Fibroblast of lung (primary cell): ENCODE measurements at regions not wholly inside any gene's neighbourhood (a gene's known extent, or its start where the extent isn't known, plus 50 kb on each side); places are given as distances from the start of the nearest gene placed in this dataset.

Source experiments
- DNase-seq, 2 donors: peaks; one replicate each; pipeline versions ENCODE4 v3.0.0 to v3.0.0-alpha.2; 2010; ENCODE audit warnings: low read depth in 2 of 2
- H2AFZ ChIP-seq: 2 replicates; pipeline ENCODE4 v1.5.1; 2012; ENCODE audit warnings: low read length, control low read depth, inconsistent platforms
- H3K27ac ChIP-seq: 2 replicates; pipeline ENCODE4 v1.5.1; 2011; ENCODE audit warnings: low read length, control low read depth; ENCODE audit not compliant: insufficient read depth
- H3K27me3 ChIP-seq: 2 replicates; pipeline ENCODE4 v1.5.1; 2011; ENCODE audit warnings: mild to moderate bottlenecking, low read length; ENCODE audit not compliant: control insufficient read depth, insufficient read depth
- H3K36me3 ChIP-seq: 2 replicates; pipeline ENCODE4 v1.5.1; 2011; ENCODE audit warnings: low read length; ENCODE audit not compliant: control insufficient read depth, insufficient read depth
- H3K4me1 ChIP-seq: 2 replicates; pipeline ENCODE4 v1.5.1; 2011; ENCODE audit warnings: low read length; ENCODE audit not compliant: control insufficient read depth, insufficient read depth; ENCODE audit errors: extremely low read depth
- H3K4me2 ChIP-seq: 2 replicates; pipeline ENCODE4 v1.5.1; 2011; ENCODE audit warnings: low read length, control low read depth; ENCODE audit not compliant: insufficient read depth; ENCODE audit errors: extremely low read depth
- H3K4me3 ChIP-seq, 4 experiments: fragments of 200-600 bp in 1 of 4; sonication (generic) in 1 of 4; replicated peaks in 1 of 4; 2 replicates each; pipeline ENCODE4 v1.5.1; 2011 to 2016; ENCODE audit warnings: low read length in 4 of 4, low read depth in 3 of 4, mild to moderate bottlenecking in 3 of 4, control low read depth in 2 of 4, inconsistent platforms in 1 of 4, mixed read lengths in 1 of 4; ENCODE audit not compliant: insufficient read depth in 1 of 4; ENCODE audit errors: control extremely low read depth in 1 of 4
- H3K79me2 ChIP-seq: 2 replicates; pipeline ENCODE4 v1.5.1; 2012; ENCODE audit warnings: mild to moderate bottlenecking, low read length, inconsistent platforms; ENCODE audit not compliant: control insufficient read depth, insufficient read depth
- H3K9ac ChIP-seq: 2 replicates; pipeline ENCODE4 v1.5.1; 2011; ENCODE audit warnings: mild to moderate bottlenecking, low read length, control low read depth; ENCODE audit not compliant: insufficient read depth
- H3K9me3 ChIP-seq: 2 replicates; pipeline ENCODE4 v1.5.1; 2012; ENCODE audit warnings: low read depth, low read length; ENCODE audit not compliant: control insufficient read depth, insufficient read depth
- H4K20me1 ChIP-seq: 2 replicates; pipeline ENCODE4 v1.5.1; 2011; ENCODE audit warnings: low read length; ENCODE audit not compliant: control insufficient read depth, insufficient read depth; ENCODE audit errors: extremely low read depth
- EZH2 ChIP-seq: IDR thresholded peaks from 2 replicates; pipeline ENCODE4 v1.5.1; 2012; ENCODE audit warnings: low read length, control low read depth, mild to moderate bottlenecking; ENCODE audit errors: missing control alignments
- TF ChIP-seq, protein P1 (sequence below), 2 donors: IDR thresholded peaks in 1 of 2; conservative IDR thresholded peaks in 1 of 2; 1 replicate in 1 of 2; 2 replicates in 1 of 2; pipeline ENCODE4 v1.5.1; 2011 to 2012; ENCODE audit warnings: low read length in 2 of 2, control low read depth in 1 of 2, inconsistent platforms in 1 of 2, low read depth in 1 of 2, mild to moderate bottlenecking in 1 of 2

DNA sequence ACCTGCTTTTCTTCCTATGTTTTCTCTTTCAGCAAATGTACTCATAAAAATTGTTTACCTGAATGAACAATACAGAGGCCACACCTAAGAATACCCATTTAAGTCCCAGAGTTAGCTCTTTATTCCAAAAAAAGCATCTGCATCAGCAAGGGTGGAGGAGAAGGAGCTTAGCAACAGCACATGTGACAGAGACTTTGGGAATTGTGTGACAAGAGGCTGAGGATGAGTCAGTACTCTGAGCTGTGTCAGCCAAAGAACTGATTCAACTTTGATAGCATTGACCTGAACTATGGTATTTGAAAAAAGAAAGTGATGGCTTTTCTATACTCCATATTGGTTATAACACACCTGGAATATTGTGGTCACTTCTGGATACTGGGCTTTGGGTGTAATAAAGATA, 162.7 kb downstream of the ZNF648 start:
- Histone ChIP-seq H3K79me2 (no peaks in the 10 kb centered on the region), H3K4me2 (no peak overlapping the region), H3K9me3 (no peaks in the 10 kb centered on the region), H3K4me3 (no peak overlapping the region), H3K36me3 (no peaks in the 10 kb centered on the region), H3K9ac (no peak overlapping the region), H3K27me3 (no peaks in the 10 kb centered on the region), H4K20me1 (no peaks in the 10 kb centered on the region), H2AFZ (no peak overlapping the region), H3K4me1 (no peaks in the 10 kb centered on the region), H3K27ac (no peak overlapping the region)
- DNase-seq: no peak
- no peak for TF ChIP-seq EZH2

DNA sequence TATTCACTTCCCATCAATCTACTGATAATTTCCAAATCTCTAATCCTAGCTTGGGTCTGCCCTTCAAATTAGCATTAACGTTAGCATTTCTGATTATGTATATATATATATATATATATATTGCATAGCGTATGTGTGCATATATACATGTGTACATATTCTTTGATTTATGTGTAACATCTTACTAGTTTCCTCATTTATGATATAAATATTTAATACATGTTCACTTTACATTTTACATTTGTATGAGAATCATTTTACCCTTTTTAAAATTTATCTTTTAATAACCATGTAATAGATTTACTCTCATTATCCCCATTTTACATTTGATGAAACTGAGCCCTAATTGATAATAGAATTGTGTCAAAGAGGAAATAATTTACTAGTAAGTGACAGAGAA, 164.7 kb downstream of the ZNF648 start:
- no peaks in the 10 kb centered on the region for H3K27me3 ChIP-seq
- H3K36me3 ChIP-seq: no peaks in the 10 kb centered on the region
- no peak overlapping the region for H3K4me3 ChIP-seq
- no peaks in the 10 kb centered on the region for H3K9me3 ChIP-seq
- no peaks in the 10 kb centered on the region for H3K4me1 ChIP-seq
- H4K20me1 ChIP-seq: no peaks in the 10 kb centered on the region
- H3K9ac ChIP-seq: no peak overlapping the region
- H2AFZ ChIP-seq: no peak overlapping the region
- no peak for DNase-seq
- TF ChIP-seq, protein P1, sequence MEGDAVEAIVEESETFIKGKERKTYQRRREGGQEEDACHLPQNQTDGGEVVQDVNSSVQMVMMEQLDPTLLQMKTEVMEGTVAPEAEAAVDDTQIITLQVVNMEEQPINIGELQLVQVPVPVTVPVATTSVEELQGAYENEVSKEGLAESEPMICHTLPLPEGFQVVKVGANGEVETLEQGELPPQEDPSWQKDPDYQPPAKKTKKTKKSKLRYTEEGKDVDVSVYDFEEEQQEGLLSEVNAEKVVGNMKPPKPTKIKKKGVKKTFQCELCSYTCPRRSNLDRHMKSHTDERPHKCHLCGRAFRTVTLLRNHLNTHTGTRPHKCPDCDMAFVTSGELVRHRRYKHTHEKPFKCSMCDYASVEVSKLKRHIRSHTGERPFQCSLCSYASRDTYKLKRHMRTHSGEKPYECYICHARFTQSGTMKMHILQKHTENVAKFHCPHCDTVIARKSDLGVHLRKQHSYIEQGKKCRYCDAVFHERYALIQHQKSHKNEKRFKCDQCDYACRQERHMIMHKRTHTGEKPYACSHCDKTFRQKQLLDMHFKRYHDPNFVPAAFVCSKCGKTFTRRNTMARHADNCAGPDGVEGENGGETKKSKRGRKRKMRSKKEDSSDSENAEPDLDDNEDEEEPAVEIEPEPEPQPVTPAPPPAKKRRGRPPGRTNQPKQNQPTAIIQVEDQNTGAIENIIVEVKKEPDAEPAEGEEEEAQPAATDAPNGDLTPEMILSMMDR (conservative IDR thresholded peaks at IDR 0.05 in 1 of 2, IDR thresholded peaks at IDR 0.05 in 1 of 2; ENCODE audit: low read depth in 1 of 2, low read length in 2 of 2): no peak
- no peak for TF ChIP-seq EZH2
- H3K27ac ChIP-seq: no peak overlapping the region
- no peak overlapping the region for H3K4me2 ChIP-seq
- no peaks in the 10 kb centered on the region for H3K79me2 ChIP-seq

DNA sequence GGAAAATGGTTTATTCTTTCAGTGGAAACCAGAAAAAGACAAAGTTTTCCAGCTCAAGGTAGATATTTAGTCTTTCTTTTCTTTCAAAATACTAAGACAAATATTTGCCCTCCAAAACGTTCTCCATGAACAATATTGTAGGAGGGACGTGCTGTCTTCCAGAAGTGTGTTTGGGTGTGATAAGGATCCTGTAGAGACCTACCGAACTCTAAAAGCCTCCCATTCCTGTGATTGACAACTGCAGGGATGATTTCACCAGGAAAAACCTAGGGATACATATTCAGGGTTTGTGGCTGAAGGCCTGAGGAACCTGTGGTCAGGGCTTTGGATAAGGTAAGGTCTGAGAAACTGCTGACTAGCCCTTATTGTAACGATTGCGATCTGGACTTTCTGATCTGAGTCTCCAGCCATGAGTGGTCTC, 167.1 kb downstream of the ZNF648 start:
- TF ChIP-seq, protein P1 (conservative IDR thresholded peaks at IDR 0.05 in 1 of 2, IDR thresholded peaks at IDR 0.05 in 1 of 2; ENCODE audit: low read depth in 1 of 2, low read length in 2 of 2): no peak
- TF ChIP-seq EZH2: no peak
- DNase-seq: no peak
- no peaks in the 10 kb centered on the region for H3K79me2 ChIP-seq

More for the DNA sequence above, 167.1 kb downstream of the ZNF648 start:
- no peaks in the 10 kb centered on the region for H4K20me1 ChIP-seq
- no peaks in the 10 kb centered on the region for H3K27me3 ChIP-seq
- H3K9me3 ChIP-seq: no peaks in the 10 kb centered on the region
- no peak overlapping the region for H3K4me3 ChIP-seq
- no peak overlapping the region for H3K27ac ChIP-seq
- no peaks in the 10 kb centered on the region for H3K36me3 ChIP-seq
- H3K4me1 ChIP-seq: no peaks in the 10 kb centered on the region
- H2AFZ ChIP-seq: no peak overlapping the region
- H3K9ac ChIP-seq: no peak overlapping the region
- H3K4me2 ChIP-seq: no peak overlapping the region
